NCI-H1694 treated with DMSO at 0.1 percent for 48 hours (cell line): ENCODE measurements at regions not wholly inside any gene's neighbourhood (a gene's known extent, or its start where the extent isn't known, plus 50 kb on each side); places are given as distances from the start of the nearest gene placed in this dataset.
"Not testable (repeated sequence)": the region's sequence is repeated elsewhere in the genome, so short reads cannot be mapped to it uniquely, and the experiment has no call there.

Experiments used
- DNase-seq: peaks from one replicate; lab custom pipeline; 2025; lab: John Stamatoyannopoulos, UW

DNA sequence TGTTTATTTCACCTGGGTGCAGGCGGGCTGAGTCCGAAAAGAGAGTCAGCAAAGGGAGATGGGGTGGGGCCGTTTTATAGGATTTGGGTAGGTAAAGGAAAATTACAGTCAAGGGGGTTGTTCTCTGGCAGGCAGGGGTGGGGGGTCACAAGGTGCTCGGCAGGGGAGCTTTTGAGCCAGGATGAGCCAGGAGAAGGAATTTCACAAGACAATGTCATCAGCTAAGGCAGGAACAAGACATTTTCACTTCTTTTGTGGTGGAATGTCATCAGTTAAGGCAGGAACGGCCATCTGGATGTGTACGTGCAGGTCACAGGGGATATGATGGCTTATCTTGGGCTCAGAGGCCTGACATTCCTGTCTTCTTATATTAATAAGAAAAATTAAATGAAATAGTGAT lies 115.8 kb upstream of the KCNJ3 start:
- DNase-seq, result not testable (repeated sequence)

DNA sequence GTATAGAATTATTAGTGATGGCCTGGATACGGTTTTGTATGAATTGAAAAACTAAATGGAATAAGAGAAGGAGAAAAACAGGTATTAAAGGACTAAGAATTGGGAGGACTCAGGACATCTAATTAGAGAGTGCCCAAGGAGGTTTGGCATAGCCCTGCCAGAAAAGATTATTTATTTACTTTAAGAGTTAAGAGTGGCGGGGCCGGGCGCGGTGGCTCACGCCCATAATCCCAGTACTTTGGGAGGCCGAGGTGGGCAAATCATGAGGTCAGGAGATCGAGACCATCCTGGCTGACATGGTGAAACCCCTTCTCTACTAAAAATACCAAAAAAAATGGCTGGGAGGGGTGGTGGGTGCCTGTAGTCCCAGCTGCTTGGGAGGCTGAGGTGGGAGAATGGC lies 115.2 kb upstream of the KCNJ3 start:
- DNase-seq, result not testable (repeated sequence)

DNA sequence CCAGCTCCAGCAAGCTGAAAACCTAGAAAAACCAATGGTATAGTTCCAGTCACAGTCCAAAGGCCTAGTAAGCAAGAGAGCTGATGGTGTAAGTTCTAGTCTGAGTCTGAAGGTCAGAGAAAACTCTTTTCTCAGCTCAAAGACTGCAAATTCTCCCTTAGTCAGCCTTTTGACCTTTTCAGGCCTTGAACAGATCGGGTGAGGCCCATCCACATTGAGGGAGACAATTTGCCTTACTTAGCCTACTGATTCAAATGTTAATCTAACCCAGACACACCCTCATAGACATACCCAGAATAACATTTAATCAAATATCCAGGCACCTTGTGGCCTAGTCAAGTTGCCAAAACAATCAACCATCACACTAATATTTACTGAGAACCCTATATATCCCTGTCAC lies 110.8 kb upstream of the KCNJ3 start:
- no peak for DNase-seq

DNA sequence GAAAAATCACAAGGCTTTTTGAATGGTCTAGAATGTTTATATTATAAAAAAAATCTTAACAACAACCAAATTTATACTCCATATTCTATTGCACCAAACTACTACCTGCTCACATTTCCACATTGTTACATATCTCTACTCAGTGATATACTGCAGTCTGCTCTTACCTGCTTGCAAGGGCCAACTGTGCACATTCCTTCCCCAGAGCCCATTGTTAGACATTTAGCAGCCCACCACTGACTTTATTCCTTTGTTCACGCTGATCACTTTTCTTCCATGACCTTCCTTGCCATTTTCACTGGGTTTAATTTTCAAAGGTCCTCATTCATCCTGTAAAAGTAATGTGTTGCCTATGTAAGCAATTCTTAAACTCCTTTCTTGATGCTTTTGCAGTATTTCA lies 109.7 kb upstream of the KCNJ3 start:
- DNase-seq, result no peak

DNA sequence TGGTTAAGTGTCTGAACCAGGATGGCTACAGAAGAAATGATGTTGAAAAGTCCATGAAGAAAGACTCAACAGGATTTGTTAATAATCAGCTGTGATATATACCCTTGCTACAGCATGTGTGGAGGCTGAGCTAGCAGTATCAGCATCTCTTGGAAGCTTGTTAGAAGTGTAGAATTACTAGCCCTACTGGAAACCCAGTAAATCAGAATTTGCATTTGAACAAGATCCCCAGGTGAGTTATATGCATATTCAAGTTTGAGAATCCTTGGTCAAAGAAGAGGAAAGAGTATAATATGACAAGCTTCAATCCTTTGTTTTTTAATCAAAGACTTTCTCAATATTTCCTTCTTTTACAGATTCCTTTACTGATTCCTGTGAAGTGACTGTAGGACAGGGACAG lies 109.0 kb upstream of the KCNJ3 start:
- no peak for DNase-seq

DNA sequence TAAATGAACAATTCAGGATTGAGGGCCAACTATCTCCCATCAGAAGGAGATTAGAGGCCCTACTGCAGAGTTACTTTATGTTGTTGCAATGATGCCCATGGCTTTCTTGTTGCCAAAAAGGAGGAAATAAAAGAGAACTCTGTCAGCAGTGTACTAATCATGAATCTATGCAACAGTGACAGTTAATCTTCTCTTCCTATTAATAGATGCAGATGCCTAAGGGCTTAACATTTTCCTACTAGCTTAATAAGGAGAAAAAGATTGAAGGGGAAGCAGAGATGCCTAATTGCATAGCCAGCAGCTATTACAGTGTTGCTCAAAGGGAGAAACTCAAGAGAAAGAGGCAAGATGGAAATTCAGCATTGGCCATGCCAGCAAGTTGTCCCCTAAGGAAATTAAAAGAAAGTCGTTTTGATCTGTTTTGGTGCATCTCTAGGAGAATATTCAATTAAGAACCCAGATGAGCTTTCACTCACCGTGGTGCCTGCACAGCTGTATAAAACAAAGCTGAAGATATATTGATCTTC lies 107.1 kb upstream of the KCNJ3 start:
- no peak for DNase-seq

DNA sequence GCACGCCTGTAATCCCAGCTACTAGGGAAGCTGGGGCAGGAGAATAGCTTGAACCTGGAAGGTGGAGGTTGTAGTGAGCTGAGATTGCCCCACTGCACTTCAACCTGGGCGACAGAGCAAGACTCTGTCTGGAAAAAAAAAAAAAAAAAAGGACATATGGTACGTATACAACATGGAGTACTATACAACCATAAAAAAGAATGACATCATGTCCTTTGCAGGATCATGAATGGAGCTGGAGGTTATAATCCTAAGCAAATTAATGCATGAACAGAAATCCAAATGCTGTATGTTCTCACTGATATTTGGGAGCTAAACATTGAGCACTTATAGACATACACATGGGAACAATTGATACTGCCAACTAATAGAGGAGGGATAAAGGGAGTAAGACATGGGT lies 99.3 kb upstream of the KCNJ3 start:
- no peak for DNase-seq

DNA sequence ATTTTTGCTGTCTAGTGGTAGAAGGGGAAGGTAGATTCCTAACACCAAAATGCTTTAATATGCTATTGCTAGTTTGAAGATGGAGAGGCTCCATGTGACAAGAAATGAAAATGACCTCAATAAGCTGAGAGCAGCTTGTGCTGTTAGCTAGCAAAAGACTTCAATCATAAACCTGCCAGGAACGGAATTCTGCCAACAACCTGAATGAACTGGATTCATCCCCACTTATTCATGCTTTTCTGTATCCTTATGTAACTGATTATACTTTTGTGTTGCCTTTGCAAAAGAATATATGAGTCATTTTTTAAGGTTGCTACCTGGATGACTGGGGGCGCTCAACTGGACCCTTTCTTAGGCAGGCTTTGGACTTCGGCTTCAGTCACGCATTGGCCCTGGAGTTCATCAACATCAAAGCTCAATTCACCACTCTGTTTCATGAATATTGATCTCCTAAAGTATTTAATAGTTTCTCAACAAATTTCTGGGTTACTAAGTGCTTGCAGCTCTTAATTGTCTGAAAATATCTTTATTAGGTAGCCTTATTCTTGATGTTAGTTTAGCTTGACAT lies 97.5 kb upstream of the KCNJ3 start:
- DNase-seq, result no peak

DNA sequence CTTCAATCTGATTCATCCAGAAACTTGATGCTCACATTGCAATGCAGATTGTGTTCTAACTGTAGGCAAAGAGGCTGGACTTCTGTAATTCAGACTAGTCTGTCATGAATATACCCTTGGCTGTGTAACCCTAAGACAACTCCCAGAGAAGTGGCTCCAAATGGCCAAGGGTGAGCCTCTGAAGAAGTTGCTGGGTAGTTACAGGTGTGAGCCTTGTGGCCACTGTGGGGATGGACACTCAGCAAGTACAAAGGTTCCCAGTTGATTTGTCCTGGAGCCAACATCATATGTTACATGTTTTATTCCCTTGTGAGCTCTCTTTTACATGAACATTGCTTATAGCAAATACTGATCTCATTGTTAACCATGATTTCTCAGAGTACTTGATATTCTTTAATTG lies 94.8 kb upstream of the KCNJ3 start:
- DNase-seq, result no peak

DNA sequence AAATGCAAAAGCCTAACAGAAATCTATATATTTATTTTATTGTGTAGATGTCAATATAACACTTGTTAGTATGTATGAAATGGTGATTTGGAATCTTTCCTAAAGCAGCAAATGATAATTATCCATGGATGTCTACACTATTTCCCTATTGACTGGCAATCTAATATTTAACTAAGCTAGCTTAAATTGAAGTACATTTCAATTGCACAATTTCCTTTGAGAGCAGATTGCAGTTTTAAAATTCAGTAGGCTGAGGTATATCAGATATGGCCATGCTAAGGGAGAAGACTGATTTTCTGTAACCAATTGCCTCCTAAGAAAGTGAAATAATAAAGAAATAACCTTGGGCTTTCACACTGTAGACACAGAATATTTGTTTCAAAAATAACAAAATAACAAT lies 90.1 kb upstream of the KCNJ3 start:
- DNase-seq, result no peak

DNA sequence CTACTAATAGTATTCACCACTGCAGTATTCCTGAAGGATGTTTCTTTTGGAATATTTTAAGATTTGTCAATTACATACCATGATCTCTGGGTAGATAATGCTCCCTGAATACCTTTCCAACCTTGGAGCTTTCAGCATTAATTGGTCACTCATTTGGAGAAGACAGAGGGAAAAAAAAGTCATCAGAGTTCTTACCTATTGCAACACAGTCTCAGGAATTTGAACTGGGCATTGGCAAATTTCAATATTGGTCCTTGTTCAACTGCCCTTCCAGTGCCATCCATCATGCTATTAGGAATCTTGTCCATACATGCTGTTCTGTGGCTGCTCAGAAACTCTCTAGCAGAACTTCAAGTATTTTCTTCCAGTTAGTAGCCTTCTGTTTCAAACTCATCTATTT lies 83.6 kb upstream of the KCNJ3 start:
- DNase-seq, result no peak

DNA sequence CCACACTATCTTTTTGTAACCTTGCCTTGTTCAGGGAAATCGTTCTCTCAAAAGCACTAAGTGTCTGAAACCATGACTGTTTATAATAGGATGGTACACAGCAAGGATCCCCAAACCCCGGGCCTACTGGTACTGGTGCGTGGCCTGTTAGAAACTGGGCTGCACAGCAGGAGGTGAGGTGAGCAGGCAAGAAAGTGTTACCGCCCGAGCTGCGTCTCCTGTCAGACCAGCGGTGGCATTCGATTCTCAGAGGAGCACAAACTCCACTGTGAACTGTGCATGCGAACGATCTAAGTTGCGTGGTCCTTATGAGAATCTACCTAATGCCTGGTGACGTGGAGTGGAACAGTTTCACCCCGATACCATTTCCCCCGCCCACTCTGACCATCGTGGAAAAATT lies 81.8 kb upstream of the KCNJ3 start:
- no peak for DNase-seq

DNA sequence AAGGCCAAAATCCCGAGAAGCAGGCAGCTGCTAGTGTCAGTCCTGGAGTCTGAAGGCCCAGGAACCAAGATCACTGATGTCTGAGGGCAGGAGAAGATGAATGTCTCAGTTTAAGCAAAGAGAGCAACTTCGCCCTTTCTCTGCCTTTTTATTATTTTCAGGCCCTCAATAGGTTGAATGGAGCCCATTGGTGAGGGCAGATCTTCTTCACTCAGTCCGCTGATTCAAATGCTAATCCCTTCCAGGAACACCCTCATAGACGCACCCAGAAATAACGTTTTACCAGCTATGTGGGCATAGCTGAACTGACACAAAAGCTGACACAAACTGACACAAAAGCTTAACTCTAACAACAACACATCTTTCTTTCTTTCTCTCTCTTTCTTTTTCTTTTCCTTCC lies 78.0 kb upstream of the KCNJ3 start:
- no peak for DNase-seq

DNA sequence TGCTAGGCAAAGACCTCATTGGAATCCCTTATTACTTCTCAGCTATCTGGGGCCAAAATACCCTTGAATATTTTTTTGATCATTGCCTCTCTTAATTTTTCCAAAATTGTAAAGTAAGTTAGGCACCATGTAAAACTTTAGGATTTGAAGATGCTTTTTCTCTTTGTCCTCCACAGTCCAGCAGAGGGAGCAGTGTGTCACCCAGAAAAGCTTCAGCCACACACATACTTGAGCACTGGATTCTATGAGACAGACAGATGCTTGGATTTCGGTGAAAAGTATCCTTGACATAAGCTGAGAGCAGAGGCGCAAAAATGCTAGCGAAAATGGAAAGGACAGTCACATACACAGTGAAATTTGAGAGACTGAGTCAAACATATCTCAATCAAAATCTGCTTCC lies 74.7 kb upstream of the KCNJ3 start:
- DNase-seq, result peak; percentile 71

DNA sequence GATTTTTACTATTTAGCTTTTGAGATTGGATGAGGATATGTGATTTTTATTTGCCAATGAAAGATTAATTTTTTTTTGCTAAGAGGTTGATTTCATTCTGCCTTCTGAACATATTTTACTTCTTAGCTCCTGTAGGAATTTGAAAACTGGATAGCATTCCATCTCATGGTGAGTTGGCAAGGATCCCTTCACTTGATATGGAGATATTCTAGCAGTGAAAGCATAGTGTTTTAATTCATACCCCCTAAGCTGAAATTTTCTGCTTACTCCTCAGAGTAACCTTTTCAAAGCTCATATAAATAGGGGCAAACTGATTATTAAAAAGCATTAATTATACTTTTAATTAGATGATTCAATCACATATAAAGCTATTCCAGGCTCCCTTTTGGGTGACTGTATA lies 61.0 kb upstream of the KCNJ3 start:
- DNase-seq, result no peak

DNA sequence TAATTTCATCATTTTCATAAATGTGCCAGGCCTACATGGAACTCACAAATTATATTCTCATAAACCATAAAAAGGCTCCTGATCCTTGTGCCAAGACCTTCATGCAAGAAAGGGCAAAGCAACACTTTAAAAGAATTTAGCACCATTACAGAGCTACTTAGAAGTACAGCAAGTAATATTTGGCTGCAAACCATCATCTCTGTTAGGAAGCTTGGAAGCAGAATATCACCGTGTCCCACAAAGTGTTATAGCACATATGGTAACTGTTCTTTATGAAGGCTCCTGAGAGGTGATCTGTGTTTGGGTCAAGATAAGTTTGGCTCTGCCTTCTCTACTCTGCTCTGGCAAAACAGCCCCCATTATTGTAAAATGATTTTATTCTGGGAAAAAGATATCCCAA lies 59.7 kb upstream of the KCNJ3 start:
- DNase-seq, result no peak

DNA sequence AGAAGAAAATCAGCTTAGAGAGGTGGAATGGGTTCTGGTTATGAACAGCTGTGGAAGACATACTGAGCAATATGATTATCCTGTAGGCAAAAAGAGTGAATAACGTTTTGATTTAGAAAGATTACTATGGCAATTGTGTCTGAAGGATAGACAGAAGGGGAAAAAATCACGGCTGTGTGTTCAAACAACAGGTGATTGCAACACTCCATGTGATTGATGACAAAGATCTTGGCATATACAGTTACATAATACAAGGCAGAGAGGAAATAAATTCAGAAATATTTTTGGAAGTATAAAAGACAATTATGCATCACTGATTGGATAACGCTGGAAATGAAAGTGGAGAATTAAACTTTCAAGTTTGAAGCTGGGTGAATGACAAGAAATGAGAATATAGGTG lies 58.5 kb upstream of the KCNJ3 start:
- no peak for DNase-seq
